ENCODE measurements at regions not wholly inside any gene's neighbourhood (a gene's known extent, or its start where the extent isn't known, plus 50 kb on each side); places are given as distances from the start of the nearest gene placed in this dataset.

DNA sequence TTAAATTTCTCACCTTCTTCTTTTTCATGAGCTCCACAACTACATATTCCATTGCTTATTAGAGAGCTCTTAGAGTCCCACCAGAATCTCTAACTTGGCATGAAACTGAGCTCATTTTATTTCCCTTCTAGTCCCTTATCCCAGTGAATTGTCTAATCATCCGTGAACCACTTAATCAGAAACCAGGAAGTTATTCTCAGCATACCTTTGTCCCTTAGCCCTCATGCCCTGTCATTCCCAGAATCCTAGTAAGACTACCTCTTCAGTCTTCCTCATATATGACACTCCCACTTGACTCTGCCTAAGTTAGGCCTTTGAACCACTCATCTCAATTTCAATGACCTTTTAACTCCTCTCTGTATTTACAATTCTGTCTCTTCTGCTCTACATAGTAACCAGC lies 93.0 kb upstream of the PAPPA start:
- TF ChIP-seq FOXM1 (IDR thresholded peaks at IDR 0.05; ENCODE audit: borderline replicate concordance, low read depth): no peak
- TF ChIP-seq CEBPB (IDR thresholded peaks at IDR 0.05): no peak
- no peak for TF ChIP-seq EP300 (IDR thresholded peaks at IDR 0.05; ENCODE audit: borderline replicate concordance)
- no peak for TF ChIP-seq YY1 (IDR thresholded peaks at IDR 0.05; ENCODE audit: low read depth)
- TF ChIP-seq, protein P1, sequence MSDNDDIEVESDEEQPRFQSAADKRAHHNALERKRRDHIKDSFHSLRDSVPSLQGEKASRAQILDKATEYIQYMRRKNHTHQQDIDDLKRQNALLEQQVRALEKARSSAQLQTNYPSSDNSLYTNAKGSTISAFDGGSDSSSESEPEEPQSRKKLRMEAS (IDR thresholded peaks at IDR 0.05): no peak
- no peak for TF ChIP-seq CREB1 (IDR thresholded peaks at IDR 0.05; ENCODE audit: low read depth)
- TF ChIP-seq, protein P2, sequence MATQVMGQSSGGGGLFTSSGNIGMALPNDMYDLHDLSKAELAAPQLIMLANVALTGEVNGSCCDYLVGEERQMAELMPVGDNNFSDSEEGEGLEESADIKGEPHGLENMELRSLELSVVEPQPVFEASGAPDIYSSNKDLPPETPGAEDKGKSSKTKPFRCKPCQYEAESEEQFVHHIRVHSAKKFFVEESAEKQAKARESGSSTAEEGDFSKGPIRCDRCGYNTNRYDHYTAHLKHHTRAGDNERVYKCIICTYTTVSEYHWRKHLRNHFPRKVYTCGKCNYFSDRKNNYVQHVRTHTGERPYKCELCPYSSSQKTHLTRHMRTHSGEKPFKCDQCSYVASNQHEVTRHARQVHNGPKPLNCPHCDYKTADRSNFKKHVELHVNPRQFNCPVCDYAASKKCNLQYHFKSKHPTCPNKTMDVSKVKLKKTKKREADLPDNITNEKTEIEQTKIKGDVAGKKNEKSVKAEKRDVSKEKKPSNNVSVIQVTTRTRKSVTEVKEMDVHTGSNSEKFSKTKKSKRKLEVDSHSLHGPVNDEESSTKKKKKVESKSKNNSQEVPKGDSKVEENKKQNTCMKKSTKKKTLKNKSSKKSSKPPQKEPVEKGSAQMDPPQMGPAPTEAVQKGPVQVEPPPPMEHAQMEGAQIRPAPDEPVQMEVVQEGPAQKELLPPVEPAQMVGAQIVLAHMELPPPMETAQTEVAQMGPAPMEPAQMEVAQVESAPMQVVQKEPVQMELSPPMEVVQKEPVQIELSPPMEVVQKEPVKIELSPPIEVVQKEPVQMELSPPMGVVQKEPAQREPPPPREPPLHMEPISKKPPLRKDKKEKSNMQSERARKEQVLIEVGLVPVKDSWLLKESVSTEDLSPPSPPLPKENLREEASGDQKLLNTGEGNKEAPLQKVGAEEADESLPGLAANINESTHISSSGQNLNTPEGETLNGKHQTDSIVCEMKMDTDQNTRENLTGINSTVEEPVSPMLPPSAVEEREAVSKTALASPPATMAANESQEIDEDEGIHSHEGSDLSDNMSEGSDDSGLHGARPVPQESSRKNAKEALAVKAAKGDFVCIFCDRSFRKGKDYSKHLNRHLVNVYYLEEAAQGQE (IDR thresholded peaks at IDR 0.05; ENCODE audit: low read depth): no peak

DNA sequence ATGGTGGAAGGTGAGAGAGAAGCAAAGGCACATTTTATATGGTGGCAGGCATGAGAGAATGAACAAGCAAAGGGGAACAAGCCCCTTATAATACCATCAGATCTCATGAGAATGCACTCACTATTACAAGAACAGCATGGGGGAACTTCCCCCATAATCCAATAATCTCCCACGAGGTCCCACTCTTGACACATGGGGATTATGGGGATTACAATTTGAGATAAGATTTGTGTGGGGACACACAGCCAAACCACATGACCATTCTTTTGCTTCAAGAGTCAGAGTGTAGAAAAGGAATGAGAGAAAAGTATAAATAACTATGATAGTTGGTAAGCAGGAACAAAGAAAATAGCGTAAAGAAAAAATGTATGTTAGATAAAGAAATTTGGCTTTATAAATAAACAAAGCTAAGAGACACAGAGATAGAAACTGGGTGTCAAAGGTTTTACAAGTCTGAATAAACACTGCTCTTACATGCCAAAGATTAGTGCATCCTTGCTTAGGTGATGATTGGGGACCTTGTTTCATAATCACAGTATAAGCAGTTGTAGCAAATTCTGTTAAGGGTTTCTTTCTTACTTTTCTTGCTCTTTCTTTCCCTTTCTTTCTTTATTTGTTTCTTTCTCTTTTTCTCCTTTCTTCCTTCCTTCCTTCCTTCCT lies 91.9 kb upstream of the PAPPA start:
- TF ChIP-seq, protein P3, sequence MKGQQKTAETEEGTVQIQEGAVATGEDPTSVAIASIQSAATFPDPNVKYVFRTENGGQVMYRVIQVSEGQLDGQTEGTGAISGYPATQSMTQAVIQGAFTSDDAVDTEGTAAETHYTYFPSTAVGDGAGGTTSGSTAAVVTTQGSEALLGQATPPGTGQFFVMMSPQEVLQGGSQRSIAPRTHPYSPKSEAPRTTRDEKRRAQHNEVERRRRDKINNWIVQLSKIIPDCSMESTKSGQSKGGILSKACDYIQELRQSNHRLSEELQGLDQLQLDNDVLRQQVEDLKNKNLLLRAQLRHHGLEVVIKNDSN (IDR thresholded peaks at IDR 0.05): no peak
- TF ChIP-seq TCF12 (IDR thresholded peaks at IDR 0.05; ENCODE audit: low read depth): no peak
- no peak for TF ChIP-seq NFIC (IDR thresholded peaks at IDR 0.05)
- no peak for TF ChIP-seq ZBTB7A (IDR thresholded peaks at IDR 0.05; ENCODE audit: low read depth)
- TF ChIP-seq, protein P2 (IDR thresholded peaks at IDR 0.05; ENCODE audit: low read depth): no peak
- no peak for TF ChIP-seq CEBPB (IDR thresholded peaks at IDR 0.05)
- TF ChIP-seq, protein P1 (IDR thresholded peaks at IDR 0.05): no peak

DNA sequence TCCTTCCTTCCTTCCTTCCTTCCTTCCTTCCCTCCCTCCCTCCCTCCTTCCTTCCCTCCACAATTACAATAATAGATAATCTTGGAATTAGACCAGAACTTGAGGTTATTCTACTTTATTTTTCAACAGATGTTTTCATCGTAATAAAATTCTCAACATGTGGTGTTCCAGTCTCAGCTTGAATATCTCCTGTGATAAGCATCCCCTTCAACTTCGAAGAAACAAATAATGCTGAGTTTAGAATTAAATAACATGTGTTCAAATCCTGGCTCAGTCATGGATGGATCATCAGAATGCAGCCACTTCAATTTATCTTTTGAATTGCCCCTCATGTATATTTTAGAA lies 91.4 kb upstream of the PAPPA start:
- TF ChIP-seq, protein P2 (IDR thresholded peaks at IDR 0.05; ENCODE audit: low read depth): no peak
- no peak for TF ChIP-seq EGR1 (IDR thresholded peaks at IDR 0.05)
- no peak for TF ChIP-seq TCF12 (IDR thresholded peaks at IDR 0.05; ENCODE audit: low read depth)
- no peak for TF ChIP-seq RAD21 (IDR thresholded peaks at IDR 0.05; ENCODE audit: low read depth)
- TF ChIP-seq CEBPB (IDR thresholded peaks at IDR 0.05): no peak
- TF ChIP-seq FOXM1 (IDR thresholded peaks at IDR 0.05; ENCODE audit: borderline replicate concordance, low read depth): no peak
- TF ChIP-seq, protein P3 (IDR thresholded peaks at IDR 0.05): no peak
- TF ChIP-seq, protein P1 (IDR thresholded peaks at IDR 0.05): no peak
- no peak for TF ChIP-seq YY1 (IDR thresholded peaks at IDR 0.05; ENCODE audit: low read depth)

DNA sequence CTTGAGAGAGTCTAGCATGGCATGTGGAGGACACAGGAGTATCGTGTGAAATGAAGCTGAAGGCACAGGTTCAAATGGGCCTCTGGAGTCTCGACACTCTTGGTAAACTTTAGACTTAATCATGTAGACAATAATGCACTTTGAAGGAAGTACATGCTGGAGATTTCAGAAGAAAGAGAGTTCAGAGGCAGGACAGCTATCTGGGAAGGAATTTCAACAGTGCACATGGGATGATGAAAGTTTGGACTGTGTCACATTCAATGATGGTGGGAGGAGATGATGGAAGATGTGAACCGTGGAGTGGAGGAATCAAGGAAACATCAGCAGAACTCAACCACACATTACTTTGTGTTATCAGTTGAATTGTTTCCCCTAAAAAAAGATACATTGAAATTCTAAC lies 88.6 kb upstream of the PAPPA start:
- TF ChIP-seq TAF1 (IDR thresholded peaks at IDR 0.05; ENCODE audit: low read depth) (no peak), EGR1 (IDR thresholded peaks at IDR 0.05) (no peak), FOXM1 (IDR thresholded peaks at IDR 0.05; ENCODE audit: borderline replicate concordance, low read depth) (no peak), ZBTB7A (IDR thresholded peaks at IDR 0.05; ENCODE audit: low read depth) (no peak), CREB1 (IDR thresholded peaks at IDR 0.05; ENCODE audit: low read depth) (no peak), NFIC (IDR thresholded peaks at IDR 0.05) (no peak), TEAD4 (IDR thresholded peaks at IDR 0.05) (no peak), TCF12 (IDR thresholded peaks at IDR 0.05; ENCODE audit: low read depth) (no peak), EP300 (IDR thresholded peaks at IDR 0.05; ENCODE audit: borderline replicate concordance) (no peak), YY1 (IDR thresholded peaks at IDR 0.05; ENCODE audit: low read depth) (no peak), RAD21 (IDR thresholded peaks at IDR 0.05; ENCODE audit: low read depth) (no peak), CEBPB (IDR thresholded peaks at IDR 0.05) (no peak)
- TF ChIP-seq, protein P1 (IDR thresholded peaks at IDR 0.05): no peak
- TF ChIP-seq, protein P2 (IDR thresholded peaks at IDR 0.05; ENCODE audit: low read depth): no peak
- TF ChIP-seq, protein P3 (IDR thresholded peaks at IDR 0.05): no peak
